CD4-positive, alpha-beta T cell treated with Interleukin-15 for 1 hour (primary cell): ENCODE measurements at regions not wholly inside any gene's neighbourhood (a gene's known extent, or its start where the extent isn't known, plus 50 kb on each side); places are given as distances from the start of the nearest gene placed in this dataset.

ENCODE experiments used
- DNase-seq: peaks from one replicate; pipeline ENCODE4 v3.0.0-alpha.2; 2020

DNA sequence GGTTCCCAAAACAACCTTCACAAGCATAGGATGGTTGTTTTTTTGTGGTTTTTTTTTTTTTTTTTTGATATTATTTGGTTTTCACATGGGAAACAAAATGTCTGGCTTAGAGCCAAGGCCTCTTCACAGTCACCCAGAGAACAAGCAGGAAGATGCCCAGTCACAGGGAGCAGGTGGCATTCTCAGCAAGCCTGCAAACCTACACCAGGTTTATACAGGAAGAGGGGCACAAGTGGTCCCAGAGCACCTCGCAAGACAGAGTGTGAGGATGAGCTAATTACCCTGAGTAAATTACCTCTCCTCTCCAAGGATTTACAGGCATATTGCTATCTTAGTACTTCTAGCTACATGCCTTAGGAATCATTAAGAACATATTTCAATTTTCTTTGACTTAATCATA lies 1375.6 kb downstream of the EFNB2 start:
- no peak for DNase-seq

GRCh38 chr13:105153611-105154010 lies 1381.9 kb downstream of the EFNB2 start:
- DNase-seq: no peak

GRCh38 chr13:105151639-105152038 lies 1383.8 kb downstream of the EFNB2 start:
- DNase-seq: no peak

- DNase-seq: no peak
Observed at GRCh38 chr13:105147461-105147860, 1388.0 kb downstream of the EFNB2 start.

DNA sequence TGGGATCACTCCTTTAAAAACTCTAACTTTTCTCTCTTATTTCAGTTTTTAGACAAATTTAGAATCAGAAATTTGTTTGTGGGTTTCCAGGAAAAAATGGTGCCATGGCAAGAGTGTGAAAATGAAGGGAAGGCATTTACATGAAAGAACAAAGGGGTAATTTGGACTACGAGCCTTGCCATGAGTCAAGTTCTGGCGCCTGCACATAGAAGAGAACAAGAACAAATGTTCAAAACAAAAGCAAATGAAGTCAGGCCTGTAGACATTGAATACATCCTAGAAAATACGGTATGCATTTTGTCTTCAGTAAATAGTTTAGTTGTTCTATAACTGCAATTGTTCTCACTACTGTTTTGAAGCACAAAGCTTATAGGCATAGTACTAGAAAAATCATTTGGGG lies 1390.5 kb downstream of the EFNB2 start:
- no peak for DNase-seq

DNA sequence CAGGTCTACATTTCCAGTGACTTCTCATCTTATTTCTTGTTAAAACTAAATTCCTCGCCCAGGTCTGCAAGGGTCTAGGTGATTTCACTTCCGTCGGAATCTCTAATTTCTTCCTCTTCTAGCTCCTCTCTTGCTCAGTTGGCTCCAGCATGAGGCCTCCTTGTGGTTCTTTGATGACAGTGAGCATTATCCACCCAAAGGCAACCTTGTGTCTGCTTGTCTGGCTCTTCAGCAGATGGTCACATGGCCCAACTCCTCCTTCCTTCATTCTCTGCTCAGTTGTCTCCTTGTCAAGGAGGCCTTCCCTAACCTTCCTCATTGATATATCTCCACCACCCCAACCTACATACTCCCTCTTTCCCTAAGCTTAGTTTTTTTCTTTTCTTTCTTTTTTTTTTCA lies 1391.4 kb downstream of the EFNB2 start:
- no peak for DNase-seq

DNA sequence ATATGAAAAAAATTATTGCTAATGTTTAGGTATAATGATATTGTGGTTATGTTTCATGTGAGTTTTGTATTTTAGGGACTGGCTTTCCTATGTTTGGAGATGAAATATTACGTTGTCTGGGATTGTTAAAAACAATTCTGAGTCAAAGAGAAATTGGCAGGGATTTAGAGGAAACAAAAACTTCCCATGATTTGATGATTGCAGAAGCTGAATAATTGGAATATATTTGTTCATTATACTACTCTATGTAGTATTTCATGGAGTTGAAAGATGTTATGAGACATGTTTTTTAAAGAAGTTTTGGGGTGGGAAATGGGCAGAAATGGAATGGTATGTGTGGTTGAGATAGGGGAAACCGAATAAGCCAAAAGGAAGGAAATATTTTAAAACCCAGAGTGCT lies 1392.9 kb downstream of the EFNB2 start:
- DNase-seq: no peak

GRCh38 chr13:105139380-105140285 lies 1395.8 kb downstream of the EFNB2 start:
- DNase-seq: peak; percentile 66

DNA sequence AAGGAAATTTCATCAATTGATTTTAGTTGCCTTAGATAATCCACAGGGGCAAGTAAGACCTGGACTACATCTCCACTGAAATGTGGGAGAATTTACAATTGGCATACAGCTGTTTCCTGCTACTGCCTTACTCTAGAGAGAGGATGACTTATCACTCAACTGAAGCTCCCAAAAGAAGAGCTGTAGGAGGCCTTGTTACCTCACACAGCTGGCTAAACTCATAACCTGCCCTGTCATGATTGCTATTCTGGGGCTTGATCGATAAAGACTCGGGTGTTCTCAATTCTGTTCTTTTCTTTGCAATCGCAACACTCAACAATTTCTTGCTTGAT lies 1396.4 kb downstream of the EFNB2 start:
- DNase-seq: no peak

GRCh38 chr13:105135852-105136615 lies 1399.4 kb downstream of the EFNB2 start:
- DNase-seq: no peak

DNA sequence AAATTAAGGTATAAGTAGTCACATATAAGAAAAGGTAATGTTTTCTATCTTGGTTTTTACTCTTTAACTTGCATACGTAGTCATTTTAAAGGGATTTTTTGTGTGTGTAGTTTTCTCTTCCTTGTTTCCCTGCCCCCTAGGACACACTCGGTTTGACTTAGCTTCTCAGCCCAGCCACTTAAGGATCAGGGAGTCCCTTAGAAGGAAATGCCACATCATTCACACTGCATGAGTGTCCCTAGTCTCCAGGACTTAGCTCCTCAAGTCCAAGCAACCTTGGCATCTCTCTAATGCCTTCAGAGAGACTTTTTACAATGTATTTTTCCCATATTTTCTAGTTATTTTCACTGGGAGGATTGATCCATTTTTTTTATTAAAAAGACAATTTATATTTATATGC lies 1407.7 kb downstream of the EFNB2 start:
- DNase-seq: no peak

DNA sequence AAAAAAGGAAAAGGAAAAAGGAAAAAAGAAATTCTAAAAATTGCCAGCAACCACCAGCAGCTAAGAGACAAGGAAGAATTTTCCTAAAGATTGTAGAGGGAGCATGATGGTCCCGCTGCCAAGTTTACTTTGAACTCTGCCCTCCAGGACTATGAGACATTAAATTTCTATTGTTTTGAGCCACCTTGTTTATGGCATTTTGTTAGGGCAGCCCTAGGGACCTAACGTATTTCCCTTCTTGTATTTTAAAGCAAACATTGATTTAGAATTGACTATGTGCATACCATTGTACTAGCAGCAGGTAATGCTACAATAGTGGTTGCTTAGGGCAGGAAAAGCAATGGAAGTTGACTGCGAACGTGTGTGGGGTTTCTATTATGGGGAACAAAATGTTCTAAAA lies 1414.2 kb downstream of the EFNB2 start:
- DNase-seq: no peak

DNA sequence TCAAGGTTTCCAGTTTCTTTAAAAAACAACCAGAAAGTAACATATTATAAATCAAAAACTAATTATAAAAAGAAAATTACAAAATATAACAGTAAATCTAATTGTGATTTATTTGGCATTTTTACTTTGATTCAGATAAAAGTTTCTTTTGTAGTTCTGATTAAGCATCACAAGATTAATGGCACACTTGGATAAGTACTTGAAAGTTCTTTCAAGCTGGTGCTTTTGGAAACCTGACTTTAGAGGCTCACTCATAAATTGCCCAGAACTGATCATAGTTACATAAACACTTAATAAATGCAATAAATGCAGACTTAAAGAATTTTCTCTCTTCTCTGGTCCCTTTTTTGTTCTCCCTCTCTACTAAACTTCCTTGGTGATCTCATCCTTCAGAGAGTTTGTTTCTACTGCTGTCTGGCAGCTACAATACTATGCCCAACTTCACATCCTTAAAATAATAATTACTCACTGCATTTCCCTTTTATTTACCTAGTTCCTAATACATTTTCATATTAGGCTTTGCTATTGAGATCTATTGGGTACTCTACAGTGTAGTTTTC lies 1417.0 kb downstream of the EFNB2 start:
- DNase-seq: no peak

DNA sequence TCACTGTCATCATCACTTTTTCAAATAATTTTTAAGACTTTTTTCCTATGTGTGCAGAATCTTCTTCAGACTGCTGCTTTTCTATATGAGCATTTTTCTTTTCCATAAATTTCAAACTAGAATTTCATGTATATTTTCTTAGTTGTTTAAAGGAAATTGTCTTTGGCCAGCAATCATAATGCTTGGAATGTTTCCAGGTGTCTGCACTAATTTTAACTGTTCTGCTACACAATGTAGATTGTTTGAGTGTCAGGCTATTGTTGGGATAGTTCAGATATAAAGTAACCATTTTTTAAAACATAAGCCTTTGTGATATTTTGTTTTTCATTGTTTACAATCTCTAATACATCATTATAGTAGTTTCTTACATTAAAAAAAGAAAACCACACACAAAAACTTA lies 1418.5 kb downstream of the EFNB2 start:
- no peak for DNase-seq

DNA sequence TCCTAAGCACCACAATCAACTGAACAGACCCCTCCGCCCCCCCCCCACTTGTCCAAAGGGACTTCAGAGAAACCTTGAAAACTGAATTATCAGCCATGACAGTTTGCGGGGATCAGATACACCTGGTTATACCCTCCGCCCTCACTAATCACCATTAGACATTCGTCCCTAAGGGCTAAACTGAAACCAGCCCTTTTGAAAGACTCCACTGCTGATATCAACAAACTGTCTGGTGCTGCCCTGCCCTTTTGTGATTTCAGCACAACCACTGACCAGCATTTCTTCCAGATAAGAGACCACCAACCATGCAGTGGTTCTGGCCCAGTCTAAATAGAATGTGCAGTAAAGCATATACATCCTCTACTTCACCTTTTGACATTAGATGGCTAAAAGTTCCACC lies 1422.9 kb downstream of the EFNB2 start:
- no peak for DNase-seq

GRCh38 chr13:105107781-105108180 lies 1427.7 kb downstream of the EFNB2 start:
- DNase-seq: no peak

GRCh38 chr13:105105471-105105870 lies 1430.0 kb downstream of the EFNB2 start:
- no peak for DNase-seq

DNA sequence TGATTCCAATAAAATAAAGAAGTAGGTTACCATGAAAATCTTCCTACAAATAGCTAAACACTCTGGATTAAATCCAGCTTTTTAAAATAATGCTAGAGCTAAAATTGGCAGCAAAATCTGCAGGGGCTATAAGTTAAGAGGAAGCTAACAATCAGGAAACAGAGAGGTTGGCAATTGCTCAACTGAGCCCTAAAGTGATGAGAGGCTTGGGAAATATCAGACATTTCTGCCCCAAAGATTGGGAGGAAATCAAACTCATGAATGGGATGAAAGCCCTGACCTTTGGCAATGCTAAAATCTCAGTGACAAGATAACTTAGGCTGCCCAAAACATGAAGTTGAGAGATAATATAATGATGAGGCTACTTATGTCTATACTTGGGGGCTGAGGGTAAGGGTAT lies 1437.9 kb downstream of the EFNB2 start:
- DNase-seq: no peak

GRCh38 chr13:105089858-105090643 lies 1445.4 kb downstream of the EFNB2 start:
- DNase-seq: no peak

GRCh38 chr13:105087945-105088344 lies 1447.5 kb downstream of the EFNB2 start:
- no peak for DNase-seq

- DNase-seq: no peak
Observed at GRCh38 chr13:105084931-105085330, 1450.5 kb downstream of the EFNB2 start.

DNA sequence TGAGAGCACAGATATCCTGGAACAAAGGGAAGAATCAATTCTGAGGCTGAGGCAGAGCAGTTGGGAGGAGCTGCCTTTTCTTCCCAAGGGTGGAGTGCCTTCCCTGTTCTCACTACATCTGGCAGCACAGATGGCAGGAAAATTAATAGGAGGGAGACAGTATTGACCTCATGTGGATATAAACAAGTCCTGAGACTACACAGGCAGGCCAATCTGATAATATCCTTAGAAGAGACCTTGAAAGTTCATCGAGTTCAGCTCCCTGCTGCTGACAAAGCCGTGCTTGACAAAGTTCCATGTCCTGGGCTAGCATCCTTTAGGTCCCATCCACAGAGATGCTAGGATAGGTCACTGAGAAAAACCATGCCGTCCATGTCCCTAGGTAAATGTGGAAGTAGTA lies 1451.5 kb downstream of the EFNB2 start:
- DNase-seq: no peak

DNA sequence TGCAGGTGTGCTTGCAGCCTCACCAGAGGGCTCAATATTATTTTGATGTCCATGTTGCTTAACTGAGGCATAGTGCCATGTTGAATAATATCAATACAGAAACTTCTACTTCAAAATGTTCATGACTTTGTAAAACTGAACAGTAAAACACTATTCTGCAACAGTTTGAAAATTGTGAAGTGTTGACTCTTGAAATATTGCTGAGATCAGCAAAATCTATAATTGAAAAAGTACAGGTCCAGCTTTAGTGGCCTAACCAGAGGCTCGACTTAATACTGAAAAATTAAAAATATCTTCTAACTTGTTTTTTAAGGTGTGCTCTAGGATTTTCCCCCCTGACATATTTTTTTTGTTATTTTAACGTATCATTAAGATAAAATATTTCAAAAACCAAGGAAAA lies 1460.7 kb downstream of the EFNB2 start:
- DNase-seq: no peak
